DND-41 (cell line): ENCODE measurements at regions not wholly inside any gene's neighbourhood (a gene's known extent, or its start where the extent isn't known, plus 50 kb on each side); places are given as distances from the start of the nearest gene placed in this dataset.

Experiments used
- ATAC-seq: fragments of 200-7000 bp; cut with Tn5 transposase; 3 replicates; pipeline ENCODE4 v1.9.1; 2021; ENCODE audit warnings: low read depth; ENCODE audit not compliant: insufficient read depth
- DNase-seq: peaks from one replicate; pipeline ENCODE4 v3.0.0-alpha.2; 2020
- H2AFZ ChIP-seq: 2 replicates; pipeline ENCODE4 v1.6.0; 2012; ENCODE audit warnings: low read depth, low read length
- H3K27ac ChIP-seq: 2 replicates; pipeline ENCODE4 v1.5.1; 2012; ENCODE audit warnings: low read length, inconsistent platforms
- H3K27me3 ChIP-seq: fragments of 200-600 bp; sonication (generic); 2 replicates; pipeline ENCODE4 v1.6.0; 2012; ENCODE audit warnings: low read length, mild to moderate bottlenecking, inconsistent platforms; ENCODE audit not compliant: insufficient read depth, poor library complexity
- H3K36me3 ChIP-seq: 2 replicates; pipeline ENCODE4 v1.5.1; 2012; ENCODE audit warnings: low read length, inconsistent platforms; ENCODE audit not compliant: insufficient read depth
- H3K4me1 ChIP-seq: 2 replicates; pipeline ENCODE4 v1.5.1; 2012; ENCODE audit warnings: mild to moderate bottlenecking, low read length; ENCODE audit not compliant: insufficient read depth
- H3K4me2 ChIP-seq: 2 replicates; pipeline ENCODE4 v1.6.0; 2012; ENCODE audit warnings: mild to moderate bottlenecking, moderate library complexity, low read length, inconsistent platforms; ENCODE audit not compliant: insufficient read depth
- H3K4me3 ChIP-seq, 2 experiments: fragments of 200-600 bp in 1 of 2; shearing (Covaris generic) in 1 of 2; 2 replicates each; pipeline ENCODE4 v1.5.1; 2012 to 2016; ENCODE audit warnings: inconsistent platforms in 2 of 2, low read length in 2 of 2, mild to moderate bottlenecking in 2 of 2, low read depth in 1 of 2, moderate library complexity in 1 of 2
- H3K79me2 ChIP-seq: 2 replicates; pipeline ENCODE4 v1.6.0; 2012; ENCODE audit warnings: low read length, inconsistent platforms; ENCODE audit not compliant: insufficient read depth
- H3K9ac ChIP-seq: 2 replicates; pipeline ENCODE4 v1.6.0; 2012; ENCODE audit warnings: low read depth, mild to moderate bottlenecking, inconsistent platforms, low read length, moderate library complexity
- H3K9me3 ChIP-seq: 2 replicates; pipeline ENCODE4 v1.5.1; 2012; ENCODE audit warnings: low read length, moderate library complexity, mild to moderate bottlenecking, inconsistent platforms; ENCODE audit not compliant: insufficient read depth, severe bottlenecking
- H4K20me1 ChIP-seq: 2 replicates; pipeline ENCODE4 v1.6.0; 2012; ENCODE audit warnings: low read length; ENCODE audit not compliant: insufficient read depth
- CTCF ChIP-seq: IDR thresholded peaks from 2 replicates; pipeline ENCODE4 v1.5.1; 2012; ENCODE audit warnings: borderline replicate concordance, low read length, moderate library complexity, mild to moderate bottlenecking; ENCODE audit not compliant: poor library complexity, severe bottlenecking; ENCODE audit errors: extremely low read depth
- EZH2 ChIP-seq: IDR thresholded peaks from 3 replicates; pipeline ENCODE4 v1.6.1; 2012; ENCODE audit warnings: borderline replicate concordance, low read depth, mild to moderate bottlenecking, moderate library complexity, low read length, inconsistent platforms; ENCODE audit not compliant: severe bottlenecking

GRCh38 chr9:18384066-18384465 is 89.9 kb upstream of the ADAMTSL1 start:
- no peaks in the 10 kb centered on the region for H3K79me2 ChIP-seq
- no peak overlapping the region for H3K27ac ChIP-seq
- H3K9me3 ChIP-seq: no peaks in the 10 kb centered on the region
- no peaks in the 10 kb centered on the region for H3K36me3 ChIP-seq
- H3K9ac ChIP-seq: no peak overlapping the region
- no peak for TF ChIP-seq EZH2
- no peak for TF ChIP-seq CTCF
- H3K4me2 ChIP-seq: no peak overlapping the region
- no peak for ATAC-seq
- peaks cover 2% of the 10 kb centered on the region for H3K27me3 ChIP-seq
- no peak for DNase-seq
- H4K20me1 ChIP-seq: no peaks in the 10 kb centered on the region
- no peaks in the 10 kb centered on the region for H3K4me1 ChIP-seq
- no peak overlapping the region for H3K4me3 ChIP-seq
- no peak overlapping the region for H2AFZ ChIP-seq

GRCh38 chr9:18385696-18386490 is 88.1 kb upstream of the ADAMTSL1 start:
- DNase-seq: no peak
- peaks cover 3% of the 10 kb centered on the region for H3K27me3 ChIP-seq
- H3K36me3 ChIP-seq: no peaks in the 10 kb centered on the region
- no peak overlapping the region for H2AFZ ChIP-seq
- no peaks in the 10 kb centered on the region for H3K9me3 ChIP-seq
- H3K4me3 ChIP-seq: no peak overlapping the region
- no peaks in the 10 kb centered on the region for H4K20me1 ChIP-seq
- H3K27ac ChIP-seq: no peak overlapping the region
- no peaks in the 10 kb centered on the region for H3K4me1 ChIP-seq
- TF ChIP-seq CTCF (no peak), EZH2 (no peak)
- H3K79me2 ChIP-seq: no peaks in the 10 kb centered on the region
- no peak for ATAC-seq
- H3K9ac ChIP-seq: no peak overlapping the region
- no peak overlapping the region for H3K4me2 ChIP-seq

- TF ChIP-seq EZH2 (no peak), CTCF (no peak)
- Histone ChIP-seq H3K4me3 (no peak overlapping the region), H4K20me1 (no peaks in the 10 kb centered on the region), H2AFZ (no peak overlapping the region), H3K9ac (no peak overlapping the region), H3K4me2 (no peak overlapping the region), H3K9me3 (no peaks in the 10 kb centered on the region), H3K36me3 (no peaks in the 10 kb centered on the region), H3K79me2 (no peaks in the 10 kb centered on the region), H3K27me3 (peaks cover 11% of the 10 kb centered on the region), H3K4me1 (no peaks in the 10 kb centered on the region), H3K27ac (no peak overlapping the region)
- DNase-seq (no peak), ATAC-seq (no peak)
These were observed 83.6 kb upstream of the ADAMTSL1 start for GRCh38 chr9:18390393-18390792.
